Coronary artery (tissue), 2 donors: ENCODE measurements at regions not wholly inside any gene's neighbourhood (a gene's known extent, or its start where the extent isn't known, plus 50 kb on each side); places are given as distances from the start of the nearest gene placed in this dataset.
A peak's percentile ranks its signal among the peaks of the same experiment; 100 is the strongest.

Source experiments
- DNase-seq: peaks from one replicate; pipeline ENCODE4 v3.0.0-alpha.2; 2017; ENCODE audit warnings: low spot score
- H3K27ac ChIP-seq, 2 donors: fragments of 200-600 bp; sonication (generic); one replicate each; pipeline ENCODE4 v1.5.1; 2016 to 2019
- H3K4me3 ChIP-seq: fragments of 200-600 bp; sonication (generic); 2 replicates; pipeline ENCODE4 v1.5.1; 2016; ENCODE audit warnings: mild to moderate bottlenecking, moderate library complexity
- CTCF ChIP-seq: fragments of 200-600 bp; sonication (generic); IDR thresholded peaks from one replicate; pipeline ENCODE4 v1.5.1; 2019; ENCODE audit warnings: antibody characterized with exemption

GRCh38 chr4:81565142-81565870 is 93.6 kb upstream of the RASGEF1B start:
- TF ChIP-seq CTCF = no peak
- Histone ChIP-seq H3K4me3 (peak overlapping the region; percentile 53), H3K27ac (peak overlapping the region; percentile 44 to 75)
- peak; percentile 84 for DNase-seq

- no peak for TF ChIP-seq CTCF
- Histone ChIP-seq H3K4me3 (no peak overlapping the region), H3K27ac (no peak overlapping the region)
- DNase-seq = no peak
Observed at GRCh38 chr4:81564025-81564424, 92.3 kb upstream of the RASGEF1B start.

- no peak overlapping the region for H3K4me3 ChIP-seq
- TF ChIP-seq CTCF = no peak
- no peak overlapping the region for H3K27ac ChIP-seq
- DNase-seq = no peak
Observed at GRCh38 chr4:81562093-81562492, 90.4 kb upstream of the RASGEF1B start.

- H3K27ac ChIP-seq = no peak overlapping the region
- DNase-seq = no peak
- TF ChIP-seq CTCF = no peak
- H3K4me3 ChIP-seq = no peak overlapping the region
Observed at GRCh38 chr4:81557306-81557705, 85.6 kb upstream of the RASGEF1B start.

- no peak for TF ChIP-seq CTCF
- no peak overlapping the region for H3K27ac ChIP-seq
- H3K4me3 ChIP-seq = no peak overlapping the region
- DNase-seq = no peak
Observed at GRCh38 chr4:81555489-81555888, 83.8 kb upstream of the RASGEF1B start.

DNA sequence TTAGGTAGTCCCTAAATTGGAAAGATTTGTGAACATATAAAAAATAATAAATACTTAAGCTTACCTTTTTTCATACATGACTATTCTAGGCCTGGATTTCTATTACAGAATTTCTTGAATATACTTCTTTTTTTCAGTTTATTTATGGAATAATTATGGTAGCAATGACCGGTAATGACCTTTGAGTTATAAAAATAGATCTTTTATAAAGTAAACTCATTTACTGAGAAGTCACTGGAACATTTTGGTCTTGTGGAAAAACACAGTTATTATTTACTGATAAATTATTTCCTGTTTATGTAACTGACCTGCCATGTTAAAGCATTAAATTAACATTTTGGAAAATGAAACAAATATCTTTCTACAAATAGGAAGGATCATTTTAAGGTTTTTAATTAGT is 80.4 kb upstream of the RASGEF1B start:
- H3K27ac ChIP-seq = no peak overlapping the region
- TF ChIP-seq CTCF = no peak

GRCh38 chr4:81550388-81550859 is 78.7 kb upstream of the RASGEF1B start:
- TF ChIP-seq CTCF = no peak
- no peak for DNase-seq
- Histone ChIP-seq H3K27ac (peak overlapping the region in 1 of 2 donors; percentile 63), H3K4me3 (no peak overlapping the region)

More for the DNA sequence above, 80.4 kb upstream of the RASGEF1B start:
- DNase-seq = no peak
- no peak overlapping the region for H3K4me3 ChIP-seq
